HL-60 (cell line): ENCODE measurements at regions not wholly inside any gene's neighbourhood (a gene's known extent, or its start where the extent isn't known, plus 50 kb on each side); places are given as distances from the start of the nearest gene placed in this dataset.

Source experiments
- DNase-seq, 2 experiments: peaks; one replicate each; pipeline ENCODE4 v3.0.0-alpha.2; 2010 to 2020; ENCODE audit warnings: low read depth in 1 of 2, low spot score in 1 of 2
- H3K27ac ChIP-seq: fragments of 250-450 bp; sonication (Bioruptor Pico); replicated peaks from 2 replicates; pipeline ENCODE4 v1.5.1; 2020; ENCODE audit warnings: mild to moderate bottlenecking, moderate library complexity
- H3K27me3 ChIP-seq: fragments of 250-450 bp; sonication (Bioruptor Pico); 2 replicates; pipeline ENCODE4 v1.5.1; 2021; ENCODE audit warnings: mild to moderate bottlenecking, moderate library complexity; ENCODE audit not compliant: insufficient read depth, poor library complexity, severe bottlenecking
- H3K4me3 ChIP-seq: replicated peaks from 2 replicates; pipeline ENCODE4 v1.5.1; 2011; ENCODE audit warnings: mild to moderate bottlenecking, control low read depth, low read length; ENCODE audit not compliant: insufficient read depth
- CTCF ChIP-seq: IDR thresholded peaks from one replicate; pipeline ENCODE4 v1.5.1; 2011; ENCODE audit warnings: low read length, control low read depth, inconsistent platforms; ENCODE audit not compliant: insufficient read depth
- GABPA ChIP-seq: IDR thresholded peaks from 2 replicates; pipeline ENCODE4 v1.6.1; 2012; ENCODE audit warnings: low read depth
- POLR2AphosphoS5 ChIP-seq: IDR thresholded peaks from 2 replicates; pipeline ENCODE4 v1.6.1; 2012; ENCODE audit warnings: low read depth
- REST ChIP-seq: IDR thresholded peaks from 2 replicates; pipeline ENCODE4 v1.6.1; 2012; ENCODE audit warnings: low read depth; ENCODE audit not compliant: insufficient replicate concordance
- SPI1 ChIP-seq: IDR thresholded peaks from 2 replicates; pipeline ENCODE4 v1.6.1; 2012; ENCODE audit warnings: low read depth, mild to moderate bottlenecking, borderline replicate concordance

- no peak for DNase-seq
- Histone ChIP-seq H3K27me3 (no peaks in the 10 kb centered on the region), H3K27ac (no peak overlapping the region), H3K4me3 (no peak overlapping the region)
- no peak for TF ChIP-seq POLR2AphosphoS5
- no peak for TF ChIP-seq SPI1
- TF ChIP-seq REST, result no peak
- TF ChIP-seq CTCF, result no peak
- no peak for TF ChIP-seq GABPA
Measured at GRCh38 chr7:86933295-86933845, 126.1 kb downstream of the ELAPOR2 start.

GRCh38 chr7:86932038-86932512, 127.4 kb downstream of the ELAPOR2 start:
- H3K27me3 ChIP-seq, result no peaks in the 10 kb centered on the region
- no peak for TF ChIP-seq CTCF
- no peak for TF ChIP-seq GABPA
- no peak for TF ChIP-seq POLR2AphosphoS5
- no peak for TF ChIP-seq SPI1
- TF ChIP-seq REST, result no peak
- DNase-seq, result no peak
- no peak overlapping the region for H3K4me3 ChIP-seq
- no peak overlapping the region for H3K27ac ChIP-seq

GRCh38 chr7:86931439-86931838, 128.0 kb downstream of the ELAPOR2 start:
- Histone ChIP-seq H3K27ac (no peak overlapping the region), H3K27me3 (no peaks in the 10 kb centered on the region), H3K4me3 (no peak overlapping the region)
- no peak for DNase-seq
- TF ChIP-seq REST, result no peak
- no peak for TF ChIP-seq POLR2AphosphoS5
- TF ChIP-seq SPI1, result no peak
- TF ChIP-seq CTCF, result no peak
- no peak for TF ChIP-seq GABPA
